HepG2 (cell line): ENCODE measurements at regions not wholly inside any gene's neighbourhood (a gene's known extent, or its start where the extent isn't known, plus 50 kb on each side); places are given as distances from the start of the nearest gene placed in this dataset.

Source experiments
- AGO2 ChIP-seq: fragments of 200-400 bp; formaldehyde crosslinking; optimal IDR thresholded peaks from 2 replicates; pipeline ENCODE3; 2017; ENCODE audit warnings: mild to moderate bottlenecking, low read depth, low read length, moderate library complexity
- BHLHE40 ChIP-seq: IDR thresholded peaks from 2 replicates; pipeline ENCODE4 v1.6.1; 2011; ENCODE audit warnings: low read length, improper control_type of control experiment
- BRD4 ChIP-seq: sonication (generic); formaldehyde crosslinking; IDR thresholded peaks from 2 replicates; pipeline ENCODE4 v1.4.0; 2020; ENCODE audit warnings: missing genetic modification reagents
- GATA4 ChIP-seq: sonication (generic); IDR thresholded peaks from 2 replicates; pipeline ENCODE4 v1.6.1; 2016; ENCODE audit warnings: antibody characterized with exemption, low read depth, borderline replicate concordance
- HOXA3 ChIP-seq: sonication (generic); formaldehyde crosslinking; IDR thresholded peaks from 2 replicates; pipeline ENCODE4 v1.5.0; 2020; ENCODE audit warnings: missing genetic modification reagents
- HOXA7 ChIP-seq: sonication (generic); formaldehyde crosslinking; IDR thresholded peaks from 2 replicates; pipeline ENCODE4 v1.8.1; 2022; ENCODE audit warnings: mild to moderate bottlenecking, missing genetic modification reagents, moderate library complexity
- KDM1A ChIP-seq: IDR thresholded peaks from 2 replicates; pipeline ENCODE4 v1.6.1; 2016; ENCODE audit warnings: missing compliant biosample characterization
- ONECUT2 ChIP-seq: sonication (generic); formaldehyde crosslinking; IDR thresholded peaks from 2 replicates; pipeline ENCODE4 v1.4.0; 2020; ENCODE audit warnings: missing genetic modification reagents
- RFXANK ChIP-seq: IDR thresholded peaks from 2 replicates; pipeline ENCODE4 v1.6.1; 2016
- SAFB2 ChIP-seq: sonication (generic); formaldehyde crosslinking; IDR thresholded peaks from 2 replicates; pipeline ENCODE4 v1.5.1; 2020; ENCODE audit warnings: missing genetic modification reagents, low read depth, mild to moderate bottlenecking, borderline replicate concordance
- SP5 ChIP-seq: IDR thresholded peaks from 2 replicates; pipeline ENCODE4 v1.6.1; 2016; ENCODE audit warnings: low read depth, borderline replicate concordance
- SYNCRIP ChIP-seq: fragments of 200-400 bp; formaldehyde crosslinking; IDR thresholded peaks from 2 replicates; pipeline ENCODE4 v1.6.1; 2018; ENCODE audit warnings: mild to moderate bottlenecking, low read depth, low read length; ENCODE audit not compliant: insufficient read depth
- TERF1 ChIP-seq: sonication (generic); formaldehyde crosslinking; IDR thresholded peaks from 2 replicates; pipeline ENCODE4 v1.8.0; 2022; ENCODE audit warnings: mild to moderate bottlenecking, missing genetic modification reagents, moderate library complexity
- ZNF253 ChIP-seq: sonication (generic); formaldehyde crosslinking; IDR thresholded peaks from 2 replicates; pipeline ENCODE4 v1.8.0; 2022; ENCODE audit warnings: mild to moderate bottlenecking, missing genetic modification reagents, borderline replicate concordance
- ZNF282 ChIP-seq: fragments of 450-650 bp; IDR thresholded peaks from 2 replicates; pipeline ENCODE4 v1.6.1; 2018; ENCODE audit not compliant: partially characterized antibody
- ZNF329 ChIP-seq: sonication (generic); formaldehyde crosslinking; IDR thresholded peaks from 2 replicates; pipeline ENCODE4 v1.9.0; 2021; ENCODE audit warnings: low read depth, mild to moderate bottlenecking, missing genetic modification reagents
- ZNF484 ChIP-seq: sonication (generic); formaldehyde crosslinking; IDR thresholded peaks from 2 replicates; pipeline ENCODE4 v1.5.1; 2020; ENCODE audit warnings: mild to moderate bottlenecking, low read depth, missing genetic modification reagents, borderline replicate concordance
- ZNF530 ChIP-seq: sonication (generic); formaldehyde crosslinking; IDR thresholded peaks from 2 replicates; pipeline ENCODE4 v1.5.0; 2020; ENCODE audit warnings: low read depth, mild to moderate bottlenecking, missing genetic modification reagents
- ZNF749 ChIP-seq: sonication (generic); formaldehyde crosslinking; IDR thresholded peaks from 2 replicates; pipeline ENCODE4 v1.8.0; 2022; ENCODE audit warnings: mild to moderate bottlenecking, missing genetic modification reagents, moderate library complexity, borderline replicate concordance
- TF ChIP-seq, protein P1 (sequence below): sonication (generic); formaldehyde crosslinking; IDR thresholded peaks from 2 replicates; pipeline ENCODE4 v1.9.0; 2022; ENCODE audit warnings: missing genetic modification reagents, mild to moderate bottlenecking, borderline replicate concordance
- TF ChIP-seq, protein P2 (sequence below): sonication (generic); formaldehyde crosslinking; IDR thresholded peaks from 2 replicates; pipeline ENCODE4 v1.5.1; 2020; ENCODE audit warnings: mild to moderate bottlenecking, missing genetic modification reagents, moderate library complexity

DNA sequence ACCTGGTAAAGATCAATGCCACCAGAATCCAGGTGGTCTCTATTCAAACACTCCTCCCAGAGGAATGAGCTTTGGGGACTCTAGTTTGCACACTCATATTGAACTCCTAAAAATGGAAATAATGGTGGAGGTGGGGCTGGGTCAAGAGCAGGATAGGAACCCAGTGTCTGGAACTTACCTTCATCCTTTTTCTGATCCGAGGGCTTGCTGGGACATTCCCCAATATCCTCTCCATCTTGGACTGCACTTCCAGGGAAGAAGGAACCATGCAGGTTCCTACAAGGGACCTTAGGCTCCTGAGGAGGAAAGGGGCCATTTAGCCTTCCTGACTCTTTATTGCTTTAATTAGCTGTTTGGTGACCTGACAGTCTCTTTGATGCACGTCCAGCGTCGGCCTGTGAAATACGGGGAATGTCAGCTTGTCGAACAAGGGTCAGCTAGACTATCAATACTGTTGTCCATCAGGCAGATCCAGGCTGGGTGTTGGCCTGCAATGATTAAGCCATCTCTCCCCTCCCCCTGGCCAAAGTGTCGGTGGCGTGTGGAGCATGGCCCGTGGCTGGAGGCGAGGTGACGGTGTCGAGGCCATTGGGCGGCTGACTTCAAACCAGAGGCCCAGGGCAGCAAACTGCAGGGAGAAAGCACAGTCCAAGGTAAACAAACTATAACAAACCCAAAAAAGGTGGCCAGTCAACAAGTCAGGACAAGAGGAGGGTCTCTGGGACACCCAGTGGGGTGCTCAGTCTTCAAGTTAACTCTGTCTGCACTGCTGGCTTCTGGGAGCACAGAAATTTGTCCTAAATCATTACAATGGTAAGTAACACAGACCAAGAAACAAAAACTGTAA lies 405.2 kb upstream of the TBX3 start (continued):
- TF ChIP-seq KDM1A (CRISPR knock-in tag) (peak; percentile 72; the same call in 1 of the 2 replicates), BHLHE40 (peak; percentile 91), SAFB2 (CRISPR knock-in tag) (no peak), ZNF329 (CRISPR knock-in tag) (peak; percentile 32; the same call in 1 of the 2 replicates), GATA4 (peak; percentile 78; the same call in 1 of the 2 replicates), TERF1 (no peak), ZNF749 (CRISPR knock-in tag) (peak; percentile 35; the same call in 1 of the 2 replicates), ZNF530 (CRISPR knock-in tag) (no peak), ZNF282 (no peak), ONECUT2 (peak; percentile 78), ZNF253 (no peak), RFXANK (CRISPR knock-in tag) (no peak), SP5 (peak; percentile 87), BRD4 (CRISPR knock-in tag) (peak; percentile 92), HOXA7 (CRISPR knock-in tag) (peak; percentile 35; the same call in 1 of the 2 replicates), AGO2 (no peak), HOXA3 (CRISPR knock-in tag) (peak; percentile 94), ZNF484 (no peak), SYNCRIP (no peak)
- TF ChIP-seq, protein P1, sequence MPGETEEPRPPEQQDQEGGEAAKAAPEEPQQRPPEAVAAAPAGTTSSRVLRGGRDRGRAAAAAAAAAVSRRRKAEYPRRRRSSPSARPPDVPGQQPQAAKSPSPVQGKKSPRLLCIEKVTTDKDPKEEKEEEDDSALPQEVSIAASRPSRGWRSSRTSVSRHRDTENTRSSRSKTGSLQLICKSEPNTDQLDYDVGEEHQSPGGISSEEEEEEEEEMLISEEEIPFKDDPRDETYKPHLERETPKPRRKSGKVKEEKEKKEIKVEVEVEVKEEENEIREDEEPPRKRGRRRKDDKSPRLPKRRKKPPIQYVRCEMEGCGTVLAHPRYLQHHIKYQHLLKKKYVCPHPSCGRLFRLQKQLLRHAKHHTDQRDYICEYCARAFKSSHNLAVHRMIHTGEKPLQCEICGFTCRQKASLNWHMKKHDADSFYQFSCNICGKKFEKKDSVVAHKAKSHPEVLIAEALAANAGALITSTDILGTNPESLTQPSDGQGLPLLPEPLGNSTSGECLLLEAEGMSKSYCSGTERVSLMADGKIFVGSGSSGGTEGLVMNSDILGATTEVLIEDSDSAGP (CRISPR knock-in tag) = peak; percentile 90
- TF ChIP-seq, protein P2, sequence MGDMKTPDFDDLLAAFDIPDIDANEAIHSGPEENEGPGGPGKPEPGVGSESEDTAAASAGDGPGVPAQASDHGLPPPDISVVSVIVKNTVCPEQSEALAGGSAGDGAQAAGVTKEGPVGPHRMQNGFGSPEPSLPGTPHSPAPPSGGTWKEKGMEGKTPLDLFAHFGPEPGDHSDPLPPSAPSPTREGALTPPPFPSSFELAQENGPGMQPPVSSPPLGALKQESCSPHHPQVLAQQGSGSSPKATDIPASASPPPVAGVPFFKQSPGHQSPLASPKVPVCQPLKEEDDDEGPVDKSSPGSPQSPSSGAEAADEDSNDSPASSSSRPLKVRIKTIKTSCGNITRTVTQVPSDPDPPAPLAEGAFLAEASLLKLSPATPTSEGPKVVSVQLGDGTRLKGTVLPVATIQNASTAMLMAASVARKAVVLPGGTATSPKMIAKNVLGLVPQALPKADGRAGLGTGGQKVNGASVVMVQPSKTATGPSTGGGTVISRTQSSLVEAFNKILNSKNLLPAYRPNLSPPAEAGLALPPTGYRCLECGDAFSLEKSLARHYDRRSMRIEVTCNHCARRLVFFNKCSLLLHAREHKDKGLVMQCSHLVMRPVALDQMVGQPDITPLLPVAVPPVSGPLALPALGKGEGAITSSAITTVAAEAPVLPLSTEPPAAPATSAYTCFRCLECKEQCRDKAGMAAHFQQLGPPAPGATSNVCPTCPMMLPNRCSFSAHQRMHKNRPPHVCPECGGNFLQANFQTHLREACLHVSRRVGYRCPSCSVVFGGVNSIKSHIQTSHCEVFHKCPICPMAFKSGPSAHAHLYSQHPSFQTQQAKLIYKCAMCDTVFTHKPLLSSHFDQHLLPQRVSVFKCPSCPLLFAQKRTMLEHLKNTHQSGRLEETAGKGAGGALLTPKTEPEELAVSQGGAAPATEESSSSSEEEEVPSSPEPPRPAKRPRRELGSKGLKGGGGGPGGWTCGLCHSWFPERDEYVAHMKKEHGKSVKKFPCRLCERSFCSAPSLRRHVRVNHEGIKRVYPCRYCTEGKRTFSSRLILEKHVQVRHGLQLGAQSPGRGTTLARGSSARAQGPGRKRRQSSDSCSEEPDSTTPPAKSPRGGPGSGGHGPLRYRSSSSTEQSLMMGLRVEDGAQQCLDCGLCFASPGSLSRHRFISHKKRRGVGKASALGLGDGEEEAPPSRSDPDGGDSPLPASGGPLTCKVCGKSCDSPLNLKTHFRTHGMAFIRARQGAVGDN (CRISPR knock-in tag) = peak; percentile 97
